Gastroesophageal sphincter (tissue), 4 donors: ENCODE measurements at regions not wholly inside any gene's neighbourhood (a gene's known extent, or its start where the extent isn't known, plus 50 kb on each side); places are given as distances from the start of the nearest gene placed in this dataset.

Source experiments
- ATAC-seq: fragments of 150-250 bp; one replicate; pipeline ENCODE4 v1.9.1; 2016; ENCODE audit warnings: mild to moderate bottlenecking, moderate library complexity
- H3K27ac ChIP-seq, 4 donors: fragments of 200-600 bp; sonication (generic) in 3 of 4; 1 replicate in 3 of 4; 2 replicates in 1 of 4; pipeline ENCODE4 v1.5.1; 2016 to 2019
- H3K27me3 ChIP-seq: fragments of 200-600 bp; sonication (generic); one replicate; pipeline ENCODE4 v1.5.1; 2019
- H3K36me3 ChIP-seq, 2 donors: fragments of 200-600 bp; sonication (generic); one replicate each; pipeline ENCODE4 v1.5.1; 2019; ENCODE audit warnings: control low read depth in 1 of 2
- H3K4me1 ChIP-seq, 3 donors: fragments of 200-600 bp; sonication (generic); 1 replicate in 2 of 3; 2 replicates in 1 of 3; pipeline ENCODE4 v1.5.1; 2016 to 2019; ENCODE audit warnings: control low read depth in 2 of 3
- H3K4me3 ChIP-seq, 2 donors: fragments of 200-600 bp; sonication (generic); one replicate each; pipeline ENCODE4 v1.5.1; 2019; ENCODE audit warnings: mild to moderate bottlenecking in 1 of 2, moderate library complexity in 1 of 2
- H3K9me3 ChIP-seq, 3 donors: fragments of 200-600 bp; sonication (generic); one replicate each; pipeline ENCODE4 v1.5.1; 2017 to 2019; ENCODE audit warnings: control low read depth in 2 of 3
- CTCF ChIP-seq, 4 experiments: fragments of 200-600 bp in 2 of 4; fragments of 450-650 bp in 2 of 4; sonication (generic) in 1 of 4; IDR thresholded peaks; one replicate each; pipeline ENCODE4 v1.5.1; 2017 to 2019; ENCODE audit warnings: antibody characterized with exemption in 4 of 4, mild to moderate bottlenecking in 2 of 4, moderate library complexity in 2 of 4
- EP300 ChIP-seq: sonication (generic); formaldehyde crosslinking; IDR thresholded peaks from one replicate; pipeline ENCODE4 v1.6.1; 2017; ENCODE audit warnings: antibody characterized with exemption, mild to moderate bottlenecking
- POLR2A ChIP-seq, 2 donors: fragments of 450-650 bp; IDR thresholded peaks; one replicate each; pipeline ENCODE4 v1.6.1; 2017; ENCODE audit warnings: antibody characterized with exemption in 2 of 2, mild to moderate bottlenecking in 2 of 2, moderate library complexity in 1 of 2
- POLR2AphosphoS5 ChIP-seq: sonication (generic); formaldehyde crosslinking; IDR thresholded peaks from one replicate; pipeline ENCODE4 v1.6.1; 2017; ENCODE audit warnings: antibody characterized with exemption
- WGBS, 2 donors: methylation state at CpG; one replicate each; pipeline ENCODE4 v1.1.5; 2018; ENCODE audit warnings: low coverage in 1 of 2; 5-methylcytosine and 5-hydroxymethylcytosine counted together

DNA sequence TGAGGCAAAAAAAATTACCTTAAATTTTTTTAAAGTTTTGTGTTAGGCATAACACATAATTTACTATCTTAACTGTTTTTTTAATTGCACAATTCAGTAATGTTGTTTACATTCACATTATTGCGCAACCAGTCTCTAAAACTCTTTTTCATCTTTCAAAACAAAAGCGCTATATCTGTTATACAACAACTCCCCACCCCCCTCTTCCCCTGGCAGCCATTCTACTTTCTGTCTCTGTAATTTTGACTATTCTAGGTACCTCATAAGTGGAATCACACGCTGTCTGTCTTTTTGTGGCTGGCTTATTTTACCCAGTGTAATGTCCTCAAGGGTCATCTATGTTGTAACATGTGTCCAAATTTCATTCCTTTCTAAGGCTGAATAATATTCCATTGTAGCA lies 241.5 kb upstream of the DMRT1 start:
- Histone ChIP-seq H3K27me3 (no peaks in the 10 kb centered on the region), H3K9me3 (no peaks in the 10 kb centered on the region), H3K4me3 (no peak overlapping the region), H3K4me1 (no peaks in the 10 kb centered on the region), H3K36me3 (no peaks in the 10 kb centered on the region), H3K27ac (no peak overlapping the region)
- ATAC-seq, result peak; percentile 34
- WGBS, 2 donors, result 98 to 100% methylated on average over 3 of the region's 3 CpGs
- TF ChIP-seq POLR2AphosphoS5 (no peak), EP300 (no peak), CTCF (IDR thresholded peaks at IDR 0.05) (no peak), POLR2A (IDR thresholded peaks at IDR 0.05) (no peak)

DNA sequence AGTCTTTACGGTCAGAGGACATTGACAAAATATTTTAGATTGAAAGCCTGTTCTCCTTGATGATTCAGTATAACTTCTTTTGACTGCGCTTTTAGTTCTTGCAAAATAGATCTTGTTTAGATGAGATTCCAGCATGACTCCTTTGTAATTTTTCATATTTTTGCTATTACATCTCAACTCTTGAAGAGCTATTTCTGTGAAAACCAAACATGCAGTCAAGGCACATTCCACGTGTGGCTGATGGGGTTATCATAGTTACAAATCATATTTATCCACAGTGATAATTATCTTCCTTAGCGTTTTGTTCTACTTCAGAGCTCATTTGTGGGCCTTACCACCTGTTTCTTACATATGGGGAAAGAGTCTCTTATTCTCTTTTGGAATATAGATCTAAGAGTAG lies 238.8 kb upstream of the DMRT1 start:
- no peaks in the 10 kb centered on the region for H3K4me1 ChIP-seq
- no peaks in the 10 kb centered on the region for H3K27me3 ChIP-seq
- 66 to 71% methylated on average over 4 of the region's 4 CpGs for WGBS, 2 donors
- no peaks in the 10 kb centered on the region for H3K36me3 ChIP-seq
- ATAC-seq, result no peak
- TF ChIP-seq POLR2A (IDR thresholded peaks at IDR 0.05) (no peak), EP300 (no peak), POLR2AphosphoS5 (no peak), CTCF (IDR thresholded peaks at IDR 0.05) (no peak)
- no peak overlapping the region for H3K4me3 ChIP-seq
- H3K27ac ChIP-seq, result no peak overlapping the region
- H3K9me3 ChIP-seq, result no peaks in the 10 kb centered on the region

DNA sequence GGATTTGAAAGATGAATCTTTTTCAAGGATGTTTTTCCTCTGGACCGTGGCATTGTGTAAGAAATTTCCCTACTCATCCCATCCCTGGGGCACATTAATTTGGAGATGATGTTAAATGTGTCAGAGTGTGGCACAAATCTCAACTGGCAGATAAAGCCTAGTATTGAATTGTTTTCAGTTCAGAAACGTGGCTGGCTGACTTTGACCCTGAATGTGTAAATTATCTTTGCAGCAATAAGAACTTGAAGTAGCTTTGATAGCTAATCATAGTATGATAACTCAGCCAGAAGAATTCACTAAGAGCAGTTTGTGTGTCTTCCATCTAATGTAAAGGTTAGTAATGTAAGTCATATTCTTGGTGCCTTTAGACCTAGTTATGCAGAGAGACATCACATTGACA lies 238.4 kb upstream of the DMRT1 start:
- Histone ChIP-seq H3K4me3 (no peak overlapping the region), H3K9me3 (no peaks in the 10 kb centered on the region), H3K27me3 (no peaks in the 10 kb centered on the region), H3K27ac (no peak overlapping the region), H3K4me1 (no peaks in the 10 kb centered on the region), H3K36me3 (no peaks in the 10 kb centered on the region)
- ATAC-seq, result no peak
- TF ChIP-seq POLR2AphosphoS5, result no peak
- TF ChIP-seq CTCF (IDR thresholded peaks at IDR 0.05), result no peak
- 54 to 76% methylated on average over 2 of the region's 2 CpGs for WGBS, 2 donors

- Histone ChIP-seq H3K36me3 (no peaks in the 10 kb centered on the region), H3K27ac (no peak overlapping the region), H3K9me3 (no peaks in the 10 kb centered on the region), H3K27me3 (no peaks in the 10 kb centered on the region), H3K4me3 (no peak overlapping the region), H3K4me1 (no peaks in the 10 kb centered on the region)
- TF ChIP-seq POLR2A (IDR thresholded peaks at IDR 0.05) (no peak), CTCF (IDR thresholded peaks at IDR 0.05) (no peak), POLR2AphosphoS5 (no peak)
- ATAC-seq, result no peak
- 50 to 66% methylated on average over 2 to 5 of the region's 5 CpGs for WGBS, 2 donors
Measured at GRCh38 chr9:607417-607816, 234.1 kb upstream of the DMRT1 start.

DNA sequence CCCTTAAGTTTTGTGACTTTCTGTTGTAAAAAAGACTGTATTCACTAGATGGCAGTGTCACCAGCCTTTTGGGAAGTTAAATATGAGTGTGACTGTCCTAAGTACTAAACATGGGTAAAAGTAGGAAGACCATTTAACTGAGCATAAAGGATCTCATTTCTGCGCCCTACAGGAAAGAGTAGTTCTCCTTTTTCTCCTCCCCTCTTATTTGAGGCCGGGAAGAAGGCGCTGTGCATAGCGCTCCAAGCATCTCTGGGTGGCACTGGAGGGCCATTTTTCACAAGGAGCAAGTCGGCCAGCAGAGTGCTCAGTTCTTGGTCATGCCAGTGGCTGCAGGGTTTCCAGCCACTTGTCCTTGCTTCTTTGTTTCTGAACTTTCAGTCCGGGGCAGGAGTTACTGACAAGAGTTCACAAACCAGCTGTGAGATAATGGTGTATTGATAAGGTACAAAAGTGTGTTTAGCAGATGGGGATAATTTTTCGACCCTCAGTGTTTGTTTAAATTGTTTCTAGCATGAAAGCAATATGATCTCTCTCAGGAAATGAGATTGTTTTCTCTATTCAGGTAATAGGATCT lies 227.6 kb upstream of the DMRT1 start:
- 0 to 3% methylated on average over 4 to 7 of the region's 7 CpGs for WGBS, 2 donors
- Histone ChIP-seq H3K27ac (peak overlapping the region; percentile 73 to 83 (median 78)), H3K4me3 (no peak overlapping the region)

More for the DNA sequence above, 227.6 kb upstream of the DMRT1 start:
- Histone ChIP-seq H3K4me1 (peaks cover 0 to 44% (median 5%) of the 10 kb centered on the region in 3 donors), H3K9me3 (no peaks in the 10 kb centered on the region), H3K27me3 (no peaks in the 10 kb centered on the region), H3K36me3 (no peaks in the 10 kb centered on the region)
- TF ChIP-seq POLR2AphosphoS5, result peak; percentile 48
- no peak for TF ChIP-seq POLR2A (IDR thresholded peaks at IDR 0.05)
- TF ChIP-seq CTCF (IDR thresholded peaks at IDR 0.05), result peak; percentile 81 to 98 (median 90)
- no peak for TF ChIP-seq EP300
- ATAC-seq, result peak; percentile 92
